MCF 10A (cell line): ENCODE measurements at regions not wholly inside any gene's neighbourhood (a gene's known extent, or its start where the extent isn't known, plus 50 kb on each side); places are given as distances from the start of the nearest gene placed in this dataset.
A peak's percentile ranks its signal among the peaks of the same experiment; 100 is the strongest.

Experiments used
- BruUV-seq: library from RNA; stranded (reverse); fragments of 400-500 nt; replicated peaks from 2 replicates; lab custom pipeline; 2021; lab: Mats Ljungman, UMichigan
- CTCF ChIA-PET: fragments of 300-600 bp; sonication (Branson Sonifier 250); formaldehyde crosslinking; extraction: SDS; loops from one replicate; lab custom pipeline; 2021; ENCODE audit warnings: antibody characterized with exemption, inconsistent platforms; lab: Yijun Ruan, JAX
- POLR2A ChIA-PET: fragments of 300-600, 350-650 bp; sonication (Branson Sonifier 250); formaldehyde crosslinking; extraction: SDS; loops from one replicate; lab custom pipeline; 2020; ENCODE audit warnings: antibody characterized with exemption, inconsistent platforms; lab: Yijun Ruan, JAX
- DNase-seq: peaks from one replicate; pipeline ENCODE4 v3.0.0-alpha.2; 2018; ENCODE audit not compliant: unreplicated experiment
- H3K27ac Mint-ChIP-seq: one replicate; pipeline ENCODE4 v1.8.0; 2022; ENCODE audit warnings: mild to moderate bottlenecking, low read depth, mixed read lengths; ENCODE audit not compliant: unreplicated experiment
- H3K27me3 Mint-ChIP-seq: one replicate; pipeline ENCODE4 v1.8.0; 2022; ENCODE audit warnings: mixed read lengths; ENCODE audit not compliant: insufficient read depth, unreplicated experiment
- H3K36me3 Mint-ChIP-seq: one replicate; pipeline ENCODE4 v1.8.0; 2022; ENCODE audit warnings: mild to moderate bottlenecking, moderate library complexity, mixed read lengths; ENCODE audit not compliant: insufficient read depth, unreplicated experiment
- H3K4me1 Mint-ChIP-seq: one replicate; pipeline ENCODE4 v1.8.0; 2022; ENCODE audit warnings: mixed read lengths; ENCODE audit not compliant: insufficient read depth, unreplicated experiment
- H3K4me3 Mint-ChIP-seq: one replicate; pipeline ENCODE4 v1.8.0; 2022; ENCODE audit warnings: mild to moderate bottlenecking, moderate library complexity, mixed read lengths; ENCODE audit not compliant: unreplicated experiment
- H3K9me3 Mint-ChIP-seq: one replicate; pipeline ENCODE4 v1.8.0; 2022; ENCODE audit warnings: mixed read lengths; ENCODE audit not compliant: unreplicated experiment
- CTCF ChIP-seq: fragments of 200-600 bp; IDR thresholded peaks from one replicate; pipeline ENCODE4 v1.8.0; 2022; ENCODE audit warnings: antibody characterized with exemption, mild to moderate bottlenecking; ENCODE audit not compliant: unreplicated experiment
- intact Hi-C: fragments of 100-400 bp; cut with micrococcal nuclease; formaldehyde crosslinking; loops from 2 replicates; pipeline ENCODE4 v1.14.1; 2022

- Mint-ChIP-seq H3K27ac (no peak overlapping the region), H3K4me3 (no peak overlapping the region), H3K27me3 (no peaks in the 10 kb centered on the region), H3K9me3 (peaks cover 7% of the 10 kb centered on the region), H3K4me1 (peaks cover 10% of the 10 kb centered on the region), H3K36me3 (no peaks in the 10 kb centered on the region)
- no peak for DNase-seq
- CTCF ChIA-PET, result no interaction called here
- TF ChIP-seq CTCF, result no peak
- no TSS peak for BruUV-seq
- POLR2A ChIA-PET, result interaction anchor here (0.9 kb wide), 1 partner anchor 11 kb away, joined by 4 read pairs; no protein-coding TSS in a partner anchor
- intact Hi-C loops, result no loop called here
Measured at GRCh38 chr4:72954811-72955210, 114.7 kb downstream of the COX18 start.

GRCh38 chr4:72953571-72953970 is 115.9 kb downstream of the COX18 start:
- no TSS peak for BruUV-seq

GRCh38 chr4:72951628-72952027 is 117.9 kb downstream of the COX18 start:
- no peak overlapping the region for H3K4me3 Mint-ChIP-seq
- H3K9me3 Mint-ChIP-seq, result peaks cover 7% of the 10 kb centered on the region
- H3K27ac Mint-ChIP-seq, result no peak overlapping the region
- no peaks in the 10 kb centered on the region for H3K36me3 Mint-ChIP-seq
- no TSS peak for BruUV-seq
- POLR2A ChIA-PET, result no interaction called here
- CTCF ChIA-PET, result no interaction called here
- no peak for TF ChIP-seq CTCF
- intact Hi-C loops, result no loop called here
- H3K27me3 Mint-ChIP-seq, result no peaks in the 10 kb centered on the region
- H3K4me1 Mint-ChIP-seq, result peaks cover 10% of the 10 kb centered on the region
- peak; percentile 45 for DNase-seq

More at GRCh38 chr4:72953571-72953970, 115.9 kb downstream of the COX18 start:
- ChIA-PET POLR2A (interaction anchor here (0.9 kb wide), 1 partner anchor 10 kb away, joined by 4 read pairs; no protein-coding TSS in a partner anchor), CTCF (interaction anchor here (0.6 kb wide), 1 partner anchor 537 kb away, joined by 3 read pairs; no protein-coding TSS in a partner anchor)
- no peak for DNase-seq
- no peaks in the 10 kb centered on the region for H3K36me3 Mint-ChIP-seq
- no peak overlapping the region for H3K27ac Mint-ChIP-seq
- peaks cover 10% of the 10 kb centered on the region for H3K4me1 Mint-ChIP-seq
- intact Hi-C loops, result no loop called here
- no peaks in the 10 kb centered on the region for H3K27me3 Mint-ChIP-seq
- H3K9me3 Mint-ChIP-seq, result peaks cover 7% of the 10 kb centered on the region
- TF ChIP-seq CTCF, result no peak
- H3K4me3 Mint-ChIP-seq, result no peak overlapping the region

- Mint-ChIP-seq H3K4me3 (no peak overlapping the region), H3K27me3 (no peaks in the 10 kb centered on the region), H3K36me3 (no peaks in the 10 kb centered on the region), H3K4me1 (peaks cover 10% of the 10 kb centered on the region), H3K9me3 (peaks cover 7% of the 10 kb centered on the region), H3K27ac (no peak overlapping the region)
- BruUV-seq, result no TSS peak
- no peak for TF ChIP-seq CTCF
- intact Hi-C loops, result no loop called here
- ChIA-PET POLR2A (interaction anchor here (0.7 kb wide), 1 partner anchor 653 kb away, joined by 4 read pairs; no protein-coding TSS in a partner anchor), CTCF (no interaction called here)
- no peak for DNase-seq
Measured at GRCh38 chr4:72951147-72951546, 118.4 kb downstream of the COX18 start.
